SU-DHL-6 (cell line): ENCODE measurements at regions not wholly inside any gene's neighbourhood (a gene's known extent, or its start where the extent isn't known, plus 50 kb on each side); places are given as distances from the start of the nearest gene placed in this dataset.
"Not testable (repeated sequence)": the region's sequence is repeated elsewhere in the genome, so short reads cannot be mapped to it uniquely, and the experiment has no call there.

ENCODE experiments used
- EZH2phosphoT487 ChIP-seq: fragments of 200-600 bp; sonication (generic), shearing (Covaris generic); conservative IDR thresholded peaks from 2 replicates; pipeline ENCODE4 v1.6.1; 2018; ENCODE audit warnings: mild to moderate bottlenecking, antibody characterized with exemption, low read length, moderate library complexity, mixed read lengths
- TF ChIP-seq, protein P1 (sequence below): fragments of 200-600 bp; sonication (generic); IDR thresholded peaks from one replicate; pipeline ENCODE4 v1.5.1; 2017; ENCODE audit warnings: antibody characterized with exemption, mild to moderate bottlenecking, low read length, moderate library complexity; ENCODE audit not compliant: insufficient read depth, poor library complexity, severe bottlenecking

GRCh38 chr9:13433453-13433852, 154.0 kb upstream of the MPDZ start:
- TF ChIP-seq, protein P1, sequence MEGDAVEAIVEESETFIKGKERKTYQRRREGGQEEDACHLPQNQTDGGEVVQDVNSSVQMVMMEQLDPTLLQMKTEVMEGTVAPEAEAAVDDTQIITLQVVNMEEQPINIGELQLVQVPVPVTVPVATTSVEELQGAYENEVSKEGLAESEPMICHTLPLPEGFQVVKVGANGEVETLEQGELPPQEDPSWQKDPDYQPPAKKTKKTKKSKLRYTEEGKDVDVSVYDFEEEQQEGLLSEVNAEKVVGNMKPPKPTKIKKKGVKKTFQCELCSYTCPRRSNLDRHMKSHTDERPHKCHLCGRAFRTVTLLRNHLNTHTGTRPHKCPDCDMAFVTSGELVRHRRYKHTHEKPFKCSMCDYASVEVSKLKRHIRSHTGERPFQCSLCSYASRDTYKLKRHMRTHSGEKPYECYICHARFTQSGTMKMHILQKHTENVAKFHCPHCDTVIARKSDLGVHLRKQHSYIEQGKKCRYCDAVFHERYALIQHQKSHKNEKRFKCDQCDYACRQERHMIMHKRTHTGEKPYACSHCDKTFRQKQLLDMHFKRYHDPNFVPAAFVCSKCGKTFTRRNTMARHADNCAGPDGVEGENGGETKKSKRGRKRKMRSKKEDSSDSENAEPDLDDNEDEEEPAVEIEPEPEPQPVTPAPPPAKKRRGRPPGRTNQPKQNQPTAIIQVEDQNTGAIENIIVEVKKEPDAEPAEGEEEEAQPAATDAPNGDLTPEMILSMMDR = not testable (repeated sequence)
- not testable (repeated sequence) for TF ChIP-seq EZH2phosphoT487
